K562 (cell line): ENCODE measurements at regions not wholly inside any gene's neighbourhood (a gene's known extent, or its start where the extent isn't known, plus 50 kb on each side); places are given as distances from the start of the nearest gene placed in this dataset.

Experiments
- ATAC-seq: fragments of 200-7000 bp; cut with Tn5 transposase; 3 replicates; pipeline ENCODE4 v1.9.1; 2020; ENCODE audit warnings: moderate library complexity
- BruUV-seq: library from RNA; stranded (reverse); fragments of 400-500 nt; replicated peaks from 2 replicates; lab custom pipeline; 2021; lab: Mats Ljungman, UMichigan
- CTCF ChIA-PET: fragments of 300-600 bp; formaldehyde crosslinking; extraction: SDS; loops from one replicate; lab custom pipeline; 2021; ENCODE audit warnings: low intra/inter-chr PET ratio; lab: Yijun Ruan, JAX
- POLR2A ChIA-PET: fragments of 300-600, 350-650 bp; sonication (Branson Sonifier 250); formaldehyde crosslinking; extraction: SDS; loops from one replicate; lab custom pipeline; 2021; ENCODE audit warnings: antibody characterized with exemption, inconsistent platforms; lab: Yijun Ruan, JAX
- DNase-seq, 4 experiments: peaks; one replicate each; pipeline versions ENCODE4 v3.0.0 to v3.0.0-alpha.2; 2011 to 2018; ENCODE audit warnings: low spot score in 3 of 4, mixed read lengths in 3 of 4; ENCODE audit errors: extremely low read depth in 1 of 4
- FAIRE-seq: peaks from 2 replicates; lab custom pipeline; 2011; peaks lifted over from hg19 to GRCh38; lab: Jason Lieb, UNC
- H2AFZ ChIP-seq: 2 replicates; pipeline ENCODE4 v1.6.0; 2011; ENCODE audit warnings: low read depth, low read length, control low read depth, inconsistent platforms
- H3K27ac ChIP-seq: fragments of 200-600 bp; 3 replicates; pipeline ENCODE4 v1.8.0; 2011; ENCODE audit warnings: low read depth, mild to moderate bottlenecking, control low read depth, inconsistent platforms, low read length, moderate library complexity, mixed read lengths; ENCODE audit errors: extremely low read depth
- H3K27me3 ChIP-seq, 2 experiments: fragments of 300-600 bp in 1 of 2; 2 replicates in 1 of 2; 3 replicates in 1 of 2; pipeline versions ENCODE4 v1.6.0 to v1.8.0; 2011; ENCODE audit warnings: inconsistent platforms in 2 of 2, low read length in 2 of 2, mild to moderate bottlenecking in 1 of 2, mixed read lengths in 1 of 2, moderate library complexity in 1 of 2; ENCODE audit not compliant: control insufficient read depth in 2 of 2, insufficient read depth in 2 of 2
- H3K36me3 ChIP-seq: fragments of 300-600 bp; 3 replicates; pipeline ENCODE4 v1.8.0; 2011; ENCODE audit warnings: mild to moderate bottlenecking, low read length, inconsistent platforms; ENCODE audit not compliant: control insufficient read depth, insufficient read depth
- H3K4me1 ChIP-seq, 2 experiments: fragments of 200-600 bp in 1 of 2; replicated peaks in 1 of 2; 2 replicates in 1 of 2; 3 replicates in 1 of 2; pipeline versions ENCODE4 v1.5.1 to v1.8.0; 2011; ENCODE audit warnings: inconsistent platforms in 2 of 2, low read length in 2 of 2, mild to moderate bottlenecking in 1 of 2, mixed read lengths in 1 of 2, moderate library complexity in 1 of 2; ENCODE audit not compliant: control insufficient read depth in 2 of 2, insufficient read depth in 2 of 2
- H3K4me2 ChIP-seq: 2 replicates; pipeline ENCODE4 v1.6.1; 2011; ENCODE audit warnings: low read length, control low read depth, inconsistent platforms, mixed read lengths; ENCODE audit not compliant: insufficient read depth
- H3K4me3 ChIP-seq: fragments of 200-600 bp; sonication (generic), shearing (Covaris generic); 2 replicates; pipeline ENCODE4 v1.5.1; 2016; ENCODE audit warnings: control low read depth, inconsistent platforms
- H3K79me2 ChIP-seq: fragments of 200-600 bp; 3 replicates; pipeline ENCODE4 v1.8.0; 2011; ENCODE audit warnings: low read length, inconsistent platforms; ENCODE audit not compliant: control insufficient read depth, insufficient read depth
- H3K9ac ChIP-seq, 2 experiments: 2 replicates each; pipeline versions ENCODE4 v1.6.0 to v1.6.1; 2011; ENCODE audit warnings: low read depth in 2 of 2, low read length in 2 of 2, control low read depth in 1 of 2, inconsistent platforms in 1 of 2, mild to moderate bottlenecking in 1 of 2, mixed read lengths in 1 of 2; ENCODE audit not compliant: insufficient read depth in 1 of 2
- H3K9me1 ChIP-seq: one replicate; pipeline ENCODE4 v1.6.0; 2011; ENCODE audit warnings: inconsistent platforms, mild to moderate bottlenecking, low read length, moderate library complexity; ENCODE audit not compliant: control insufficient read depth, insufficient read depth
- H3K9me3 ChIP-seq: replicated peaks from 2 replicates; pipeline ENCODE4 v1.5.1; 2011; ENCODE audit warnings: low read depth, low read length, inconsistent platforms; ENCODE audit not compliant: control insufficient read depth, insufficient read depth
- H4K20me1 ChIP-seq: replicated peaks from 2 replicates; pipeline ENCODE4 v1.6.1; 2011; ENCODE audit warnings: low read length, inconsistent platforms, mixed read lengths; ENCODE audit not compliant: control insufficient read depth, insufficient read depth
- ARID2 ChIP-seq: fragments of 450-650 bp; IDR thresholded peaks from 2 replicates; pipeline ENCODE4 v1.6.1; 2017; ENCODE audit warnings: antibody characterized with exemption, mild to moderate bottlenecking
- ATF7 ChIP-seq: fragments of 450-650 bp; IDR thresholded peaks from 2 replicates; pipeline ENCODE4 v1.7.1; 2014; ENCODE audit warnings: mild to moderate bottlenecking, moderate library complexity
- HSF4 ChIP-seq: fragments of 250-450 bp; sonication (Bioruptor Pico); IDR thresholded peaks from 2 replicates; pipeline ENCODE4 v2.1.2; 2022; ENCODE audit warnings: mild to moderate bottlenecking, moderate library complexity, borderline replicate concordance
- KDM5B ChIP-seq: fragments of 200-600 bp; sonication (generic); IDR thresholded peaks from 2 replicates; pipeline ENCODE4 v1.6.1; 2012; ENCODE audit warnings: low read depth, mild to moderate bottlenecking, moderate library complexity, low read length, control low read depth, inconsistent platforms; ENCODE audit not compliant: insufficient replicate concordance
- LARP7 ChIP-seq: fragments of 450-650 bp; IDR thresholded peaks from 2 replicates; pipeline ENCODE4 v1.6.1; 2016
- NCOA4 ChIP-seq: fragments of 450-650 bp; IDR thresholded peaks from 2 replicates; pipeline ENCODE4 v1.6.1; 2018; ENCODE audit warnings: mild to moderate bottlenecking; ENCODE audit not compliant: partially characterized antibody
- NFE2L1 ChIP-seq: fragments of 450-650 bp; IDR thresholded peaks from 2 replicates; pipeline ENCODE4 v1.6.1; 2016; ENCODE audit warnings: missing genetic modification characterization, low read depth, mild to moderate bottlenecking, missing compliant biosample characterization, moderate library complexity, borderline replicate concordance
- RBM22 ChIP-seq: fragments of 200-400 bp; formaldehyde crosslinking; IDR thresholded peaks from 2 replicates; pipeline ENCODE4 v1.6.1; 2018; ENCODE audit warnings: low read length, low read depth; ENCODE audit not compliant: poor library complexity, severe bottlenecking
- SAFB2 ChIP-seq: fragments of 200-400 bp; formaldehyde crosslinking; IDR thresholded peaks from 2 replicates; pipeline ENCODE4 v1.6.1; 2018; ENCODE audit warnings: borderline replicate concordance, low read length, low read depth, moderate library complexity; ENCODE audit not compliant: severe bottlenecking
- ZFP1 ChIP-seq: fragments of 450-650 bp; formaldehyde crosslinking; IDR thresholded peaks from 2 replicates; pipeline ENCODE4 v1.4.0; 2020; ENCODE audit warnings: mild to moderate bottlenecking, mixed read lengths
- WGBS: fragments of 100-300 bp; shearing (Covaris generic); methylation state at CpG from one replicate; pipeline ENCODE4 v1.1.6; 2016; ENCODE audit warnings: low coverage, mixed read lengths; ENCODE audit not compliant: insufficient coverage; ENCODE audit errors: missing lambda C conversion rate; 5-methylcytosine and 5-hydroxymethylcytosine counted together
- in situ Hi-C: fragments of 300-500 bp; cut with MboI; formaldehyde crosslinking; loops from 4 replicates; pipeline ENCODE4 v1.15.0; 2018; ENCODE audit warnings: inconsistent platforms, mixed read lengths
- intact Hi-C: fragments of 100-400 bp; cut with micrococcal nuclease; formaldehyde crosslinking; loops from 2 replicates; pipeline ENCODE4 v1.14.2; 2022
- TF ChIP-seq, protein P1 (sequence below): fragments of 250-450 bp; sonication (Bioruptor Pico); IDR thresholded peaks from 2 replicates; pipeline ENCODE4 v1.5.0; 2022; ENCODE audit warnings: mild to moderate bottlenecking
- TF ChIP-seq, protein P2 (sequence below): sonication (generic); formaldehyde crosslinking; IDR thresholded peaks from 2 replicates; pipeline ENCODE4 v1.8.0; 2022; ENCODE audit warnings: mild to moderate bottlenecking, missing genetic modification reagents

DNA sequence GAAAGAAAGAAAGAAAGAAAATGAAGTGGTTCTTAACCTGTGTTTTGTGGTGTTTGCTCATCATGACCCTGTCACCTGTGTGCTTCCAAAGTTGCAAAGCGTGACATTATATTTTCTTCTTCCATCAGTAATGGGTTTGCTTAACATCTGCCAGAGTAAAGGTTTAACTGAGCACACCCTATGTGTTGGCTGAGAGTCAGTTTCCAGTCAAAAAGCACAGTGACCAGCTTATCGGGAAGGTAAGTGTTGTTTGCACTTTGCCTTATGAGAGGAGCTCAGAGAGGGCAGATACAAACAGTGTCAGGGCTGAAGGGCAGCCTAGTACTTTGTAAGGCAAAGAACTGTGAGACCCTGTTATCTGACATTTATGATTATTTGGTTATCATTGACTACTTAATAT, 406.2 kb upstream of the CWC22 start (continued):
- no peak for TF ChIP-seq KDM5B
- TF ChIP-seq ZFP1, result no peak
- TF ChIP-seq, protein P1, sequence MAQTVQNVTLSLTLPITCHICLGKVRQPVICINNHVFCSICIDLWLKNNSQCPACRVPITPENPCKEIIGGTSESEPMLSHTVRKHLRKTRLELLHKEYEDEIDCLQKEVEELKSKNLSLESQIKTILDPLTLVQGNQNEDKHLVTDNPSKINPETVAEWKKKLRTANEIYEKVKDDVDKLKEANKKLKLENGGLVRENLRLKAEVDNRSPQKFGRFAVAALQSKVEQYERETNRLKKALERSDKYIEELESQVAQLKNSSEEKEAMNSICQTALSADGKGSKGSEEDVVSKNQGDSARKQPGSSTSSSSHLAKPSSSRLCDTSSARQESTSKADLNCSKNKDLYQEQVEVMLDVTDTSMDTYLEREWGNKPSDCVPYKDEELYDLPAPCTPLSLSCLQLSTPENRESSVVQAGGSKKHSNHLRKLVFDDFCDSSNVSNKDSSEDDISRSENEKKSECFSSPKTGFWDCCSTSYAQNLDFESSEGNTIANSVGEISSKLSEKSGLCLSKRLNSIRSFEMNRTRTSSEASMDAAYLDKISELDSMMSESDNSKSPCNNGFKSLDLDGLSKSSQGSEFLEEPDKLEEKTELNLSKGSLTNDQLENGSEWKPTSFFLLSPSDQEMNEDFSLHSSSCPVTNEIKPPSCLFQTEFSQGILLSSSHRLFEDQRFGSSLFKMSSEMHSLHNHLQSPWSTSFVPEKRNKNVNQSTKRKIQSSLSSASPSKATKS (CRISPR knock-in tag), result no peak
- TF ChIP-seq LARP7, result no peak

DNA sequence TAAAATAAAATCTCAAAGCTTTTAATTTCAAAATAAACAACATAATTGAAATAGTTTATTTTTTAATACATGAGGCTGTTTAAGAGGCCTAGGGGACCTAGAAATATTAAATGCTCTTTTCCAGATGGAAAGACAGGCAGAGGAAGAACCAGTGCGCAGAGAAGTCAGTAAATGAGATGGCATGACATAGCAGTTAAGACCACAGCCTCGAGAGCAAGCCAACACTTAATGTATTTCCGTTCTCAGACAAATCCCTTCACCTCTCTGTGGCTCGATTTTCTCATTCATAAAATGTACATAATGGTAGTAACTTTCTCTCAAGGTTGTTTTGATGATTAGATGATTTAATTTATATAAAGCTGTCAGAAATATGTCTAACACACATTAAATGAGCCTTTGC, 405.1 kb upstream of the CWC22 start:
- POLR2A ChIA-PET, result no interaction called here
- BruUV-seq, result no TSS peak
- 2% methylated on average over 4 of the region's 4 CpGs for WGBS

More for the DNA sequence above, 405.1 kb upstream of the CWC22 start:
- FAIRE-seq (no peak), ATAC-seq (no peak), DNase-seq (no peak)
- no peak overlapping the region for H3K4me3 ChIP-seq
- H3K27me3 ChIP-seq, result no peaks in the 10 kb centered on the region
- in situ Hi-C loops (no loop called here), intact Hi-C loops (no loop called here)
- no peak overlapping the region for H3K9ac ChIP-seq
- H3K36me3 ChIP-seq, result no peaks in the 10 kb centered on the region
- no peaks in the 10 kb centered on the region; the same call in 1 of the 2 replicates for H3K9me3 ChIP-seq
- no peaks in the 10 kb centered on the region for H3K79me2 ChIP-seq
- H3K27ac ChIP-seq, result no peak overlapping the region
- no peak for TF ChIP-seq RBM22
- no peak for TF ChIP-seq ATF7
- no peak for TF ChIP-seq HSF4 (CRISPR knock-in tag)
- TF ChIP-seq SAFB2, result no peak
- TF ChIP-seq, protein P2, sequence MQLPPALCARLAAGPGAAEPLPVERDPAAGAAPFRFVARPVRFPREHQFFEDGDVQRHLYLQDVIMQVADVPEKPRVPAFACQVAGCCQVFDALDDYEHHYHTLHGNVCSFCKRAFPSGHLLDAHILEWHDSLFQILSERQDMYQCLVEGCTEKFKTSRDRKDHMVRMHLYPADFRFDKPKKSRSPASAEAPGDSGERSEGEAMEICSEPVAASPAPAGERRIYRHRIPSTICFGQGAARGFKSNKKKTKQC, result no peak
- TF ChIP-seq ARID2, result no peak
- TF ChIP-seq NFE2L1 (tag), result no peak
- no peak for TF ChIP-seq NCOA4
- H3K9me1 ChIP-seq, result no peaks in the 10 kb centered on the region
- no peak overlapping the region for H3K4me2 ChIP-seq
- H4K20me1 ChIP-seq, result no peaks in the 10 kb centered on the region
- H2AFZ ChIP-seq, result no peak overlapping the region
- CTCF ChIA-PET, result no interaction called here
- no peaks in the 10 kb centered on the region for H3K4me1 ChIP-seq
